Occipital lobe (tissue), 2 donors: ENCODE measurements at regions not wholly inside any gene's neighbourhood (a gene's known extent, or its start where the extent isn't known, plus 50 kb on each side); places are given as distances from the start of the nearest gene placed in this dataset. TPM values are rescaled to one million over a fixed set of nuclear protein-coding genes. Genes with fewer than 3 reads are reported as not detected.

Source experiments
- DNase-seq: peaks from one replicate; lab custom pipeline; 2025; lab: John Stamatoyannopoulos, UW
- small RNA-seq: library from RNA; depleted of rRNA; stranded (forward); fragments of <200 nt; gene quantifications from one replicate; pipeline ENCODE3, GENCODE V24; 2014

DNA sequence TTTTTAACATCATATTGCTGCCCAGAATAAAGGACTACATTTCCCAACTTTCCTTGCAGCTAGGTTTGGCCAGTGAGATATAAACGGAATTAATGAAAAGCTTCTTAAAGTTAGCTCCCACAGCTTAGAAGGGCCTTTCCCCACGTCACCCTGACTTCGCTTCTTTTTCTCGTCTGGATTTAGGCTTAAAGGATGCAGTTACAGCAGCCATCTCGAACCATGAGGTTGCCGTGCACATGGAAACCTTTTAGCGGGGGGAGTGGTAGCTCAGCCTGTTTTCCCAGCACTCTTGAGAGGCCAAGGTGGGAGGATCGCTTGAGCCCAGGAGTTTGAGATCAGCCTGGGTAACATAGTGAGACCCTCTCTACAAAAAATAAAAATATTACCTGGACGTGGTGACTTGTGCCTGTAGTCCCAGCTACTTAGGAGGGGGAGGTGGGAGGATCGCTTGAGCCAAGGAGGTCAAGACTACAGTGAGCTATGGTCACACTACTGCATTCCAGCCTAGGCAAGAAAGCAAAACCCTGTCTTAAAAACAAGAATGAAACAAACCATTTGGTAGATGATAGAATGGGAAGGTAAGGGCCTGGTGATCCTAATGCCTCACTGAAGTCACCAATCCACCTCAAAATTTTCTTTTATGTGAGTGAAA, 64.3 kb upstream of the C1GALT1 start:
- no peak for DNase-seq

GRCh38 chr7:7118822-7119221, 63.5 kb upstream of the C1GALT1 start:
- no peak for DNase-seq

DNA sequence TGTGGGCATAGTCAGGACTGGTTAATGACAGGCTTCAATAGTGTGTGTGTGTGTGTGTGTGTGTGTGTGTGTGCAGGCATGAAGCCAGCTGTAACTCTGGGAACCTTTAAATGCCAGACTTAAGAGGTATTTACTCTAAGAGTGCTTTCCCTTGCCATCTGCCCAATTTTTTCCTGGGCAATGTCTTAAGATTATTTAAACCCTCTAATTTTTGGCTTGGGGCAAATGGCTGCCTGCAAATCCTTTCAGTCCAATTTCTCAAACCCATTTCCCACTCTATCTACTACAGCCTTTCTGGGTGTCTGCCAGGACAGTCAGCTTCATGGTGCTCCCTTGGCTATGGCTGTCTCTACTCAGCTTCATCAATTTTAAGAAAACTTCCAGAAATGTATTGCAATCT, 62.6 kb upstream of the C1GALT1 start:
- DNase-seq = no peak

- no peak for DNase-seq
Observed at GRCh38 chr7:7122033-7122478, 60.3 kb upstream of the C1GALT1 start.

DNA sequence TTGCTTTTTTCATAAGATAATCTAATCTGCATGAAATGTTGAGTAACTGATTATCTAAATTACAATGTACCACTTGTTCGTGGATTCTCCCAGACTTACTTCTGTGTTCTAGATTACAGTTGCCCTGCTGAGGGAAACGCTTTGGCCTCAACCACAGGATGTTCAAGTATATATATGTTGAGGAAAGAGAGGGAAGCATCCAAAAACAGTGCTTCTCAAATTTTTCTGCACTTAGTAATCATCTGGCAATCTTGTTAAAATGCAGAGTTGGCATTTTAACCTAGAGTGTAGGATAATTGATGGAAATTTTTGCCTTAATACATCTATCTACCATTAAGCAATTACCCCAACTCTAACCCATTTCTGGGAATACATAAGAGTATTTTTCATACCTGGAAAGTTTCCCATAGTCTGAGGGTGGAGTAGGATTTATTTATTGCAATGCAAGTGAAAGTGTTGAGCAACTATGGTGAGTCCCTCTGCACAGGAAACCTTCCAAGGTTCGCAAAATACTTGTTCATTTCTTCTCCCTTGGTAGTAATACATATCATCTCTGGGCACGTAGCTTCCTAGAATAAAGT, 59.6 kb upstream of the C1GALT1 start:
- no peak for DNase-seq

GRCh38 chr7:7125963-7126362, 56.4 kb upstream of the C1GALT1 start:
- DNase-seq = no peak

- no peak for DNase-seq
Observed at GRCh38 chr7:7127773-7128172, 54.6 kb upstream of the C1GALT1 start.

- no peak for DNase-seq
Observed at GRCh38 chr7:7129381-7129780, 53.0 kb upstream of the C1GALT1 start.

DNA sequence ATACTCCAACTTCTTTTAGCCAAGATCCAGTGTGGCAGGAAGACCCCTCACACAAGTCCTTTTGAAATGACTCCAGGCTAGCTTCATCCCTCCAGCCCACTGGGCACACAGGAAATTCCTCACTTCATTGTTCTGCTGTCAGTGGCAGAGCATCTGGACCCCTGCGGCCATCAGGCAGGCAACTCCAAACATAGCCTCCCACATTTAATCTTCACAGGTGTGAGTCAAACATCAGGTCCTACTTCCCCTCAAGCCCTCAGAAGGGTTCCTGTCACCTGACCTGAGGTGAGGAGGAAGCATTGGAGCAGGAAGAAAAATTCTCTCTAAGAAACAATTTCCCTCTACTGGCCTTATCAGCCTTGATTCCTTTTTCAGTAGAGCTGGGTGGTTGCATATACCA, 51.1 kb upstream of the C1GALT1 start:
- no peak for DNase-seq

Small RNAs in the stretch of these regions (small RNA-seq; reads per million reads assigned to genes)
- not detected for gene AC079804.2
- gene MIR3683 = not detected
- not detected for gene RF00019
